GM19438 (cell line): ENCODE measurements at regions not wholly inside any gene's neighbourhood (a gene's known extent, or its start where the extent isn't known, plus 50 kb on each side); places are given as distances from the start of the nearest gene placed in this dataset.
"Not testable (repeated sequence)": the region's sequence is repeated elsewhere in the genome, so short reads cannot be mapped to it uniquely, and the experiment has no call there.

Experiments
- ATAC-seq: cut with Tn5 transposase; IDR thresholded peaks from one replicate; pipeline ENCODE4 v1.9.1; 2021; ENCODE audit warnings: low read depth; ENCODE audit not compliant: unreplicated experiment

GRCh38 chr3:147471741-147472140, 62.6 kb downstream of the ZIC1 start:
- ATAC-seq, result no peak

- ATAC-seq, result no peak
Observed at GRCh38 chr3:147472846-147473245, 63.7 kb downstream of the ZIC1 start.

- no peak for ATAC-seq
Observed at GRCh38 chr3:147483145-147483544, 74.0 kb downstream of the ZIC1 start.

DNA sequence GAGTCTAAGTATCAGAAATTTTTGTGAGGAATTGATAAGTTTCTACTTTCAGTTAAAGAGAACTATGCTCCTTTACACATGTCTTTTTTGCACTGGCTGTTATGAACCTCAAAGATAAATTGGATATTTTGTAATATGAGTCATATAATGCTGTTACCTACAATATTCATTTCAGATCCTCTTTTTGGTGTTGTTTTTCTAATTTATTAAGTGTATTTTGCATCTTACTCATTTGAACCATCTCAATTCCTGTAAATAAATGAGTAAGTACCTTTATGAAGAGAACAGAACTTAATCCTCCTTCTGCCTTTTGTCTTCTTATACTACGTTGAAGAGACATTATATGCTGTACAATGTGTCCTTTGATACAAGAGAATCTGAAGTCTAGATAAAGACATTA, 74.4 kb downstream of the ZIC1 start:
- no peak for ATAC-seq

GRCh38 chr3:147493065-147493464, 83.9 kb downstream of the ZIC1 start:
- no peak for ATAC-seq

DNA sequence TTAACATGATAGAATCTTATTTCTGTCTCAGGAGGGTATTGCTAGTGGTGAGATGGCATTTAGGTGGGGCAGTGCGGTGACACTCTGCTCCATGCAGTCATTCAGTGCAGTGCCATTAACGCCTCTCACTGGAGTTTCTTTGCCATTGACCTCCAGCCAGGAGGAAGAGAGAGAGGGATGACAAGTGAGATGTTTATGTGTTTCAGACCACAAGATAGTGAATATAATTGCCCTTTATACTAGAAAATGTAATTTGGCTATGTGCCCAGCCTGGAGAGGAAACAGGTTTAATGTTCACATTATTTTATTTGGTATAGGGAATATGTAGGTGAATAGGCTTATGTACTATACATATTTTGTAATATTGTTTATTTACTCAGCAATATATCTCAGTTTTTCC, 84.5 kb downstream of the ZIC1 start:
- ATAC-seq, result no peak

DNA sequence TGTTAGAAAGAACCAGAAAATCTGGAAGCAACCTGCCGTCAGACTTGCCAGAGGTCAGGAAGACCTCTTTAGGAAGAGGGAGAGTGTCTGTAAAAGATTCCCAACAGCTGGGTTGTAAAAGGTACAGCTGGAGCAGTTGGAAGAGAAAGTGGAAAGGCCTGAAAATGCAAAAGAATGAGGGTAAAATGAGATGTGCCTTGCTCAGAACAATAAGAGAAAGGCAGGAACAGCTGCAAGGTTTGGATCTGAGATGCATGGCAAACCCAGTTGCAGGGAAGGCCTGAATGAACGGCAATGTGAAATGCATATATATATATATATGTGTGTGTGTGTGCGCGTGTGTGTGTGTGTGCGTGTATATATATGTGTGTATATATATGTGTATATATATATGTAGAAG, 88.1 kb downstream of the ZIC1 start:
- ATAC-seq, result no peak

GRCh38 chr3:147507638-147508286, 98.6 kb downstream of the ZIC1 start:
- ATAC-seq, result no peak

GRCh38 chr3:147509448-147509847, 100.3 kb downstream of the ZIC1 start:
- ATAC-seq, result no peak

- ATAC-seq, result no peak
Observed at GRCh38 chr3:147513785-147514184, 104.6 kb downstream of the ZIC1 start.

DNA sequence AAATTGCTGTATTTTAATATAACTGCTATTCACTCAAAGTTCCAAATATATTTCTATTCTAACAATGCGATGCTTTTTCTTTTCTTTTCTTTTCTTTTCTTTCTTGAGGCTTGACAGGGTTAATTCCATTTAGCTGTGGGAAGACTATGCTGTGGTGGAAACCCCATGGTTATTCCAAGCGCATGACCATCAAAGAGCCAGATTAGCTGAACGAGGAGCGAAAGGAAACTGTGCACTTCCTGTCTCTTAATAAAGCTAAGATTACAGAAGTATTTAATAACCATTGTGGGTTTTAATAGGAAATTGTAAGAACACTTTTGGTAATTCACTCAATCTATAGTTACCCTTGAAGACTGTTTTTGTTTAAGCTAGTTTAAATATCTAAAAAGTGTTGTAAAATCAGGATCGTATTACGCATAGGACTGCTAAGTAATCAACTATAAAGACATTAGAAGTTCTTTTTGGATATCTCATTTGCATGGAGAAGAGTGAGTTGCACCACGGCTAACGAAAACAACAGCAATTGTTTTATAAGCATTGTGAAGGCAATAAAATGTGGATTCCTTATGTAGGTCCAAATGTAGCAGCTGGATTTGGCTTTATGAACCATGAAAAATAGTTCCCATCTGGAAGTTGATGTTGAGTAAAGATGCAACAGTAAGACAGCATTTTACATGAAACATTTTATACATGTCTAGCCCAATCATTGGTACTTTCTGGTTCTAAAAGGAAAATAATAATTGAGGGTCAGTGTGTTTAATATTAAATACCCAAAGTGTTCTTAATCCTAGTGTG, 105.4 kb downstream of the ZIC1 start:
- ATAC-seq, result no peak

DNA sequence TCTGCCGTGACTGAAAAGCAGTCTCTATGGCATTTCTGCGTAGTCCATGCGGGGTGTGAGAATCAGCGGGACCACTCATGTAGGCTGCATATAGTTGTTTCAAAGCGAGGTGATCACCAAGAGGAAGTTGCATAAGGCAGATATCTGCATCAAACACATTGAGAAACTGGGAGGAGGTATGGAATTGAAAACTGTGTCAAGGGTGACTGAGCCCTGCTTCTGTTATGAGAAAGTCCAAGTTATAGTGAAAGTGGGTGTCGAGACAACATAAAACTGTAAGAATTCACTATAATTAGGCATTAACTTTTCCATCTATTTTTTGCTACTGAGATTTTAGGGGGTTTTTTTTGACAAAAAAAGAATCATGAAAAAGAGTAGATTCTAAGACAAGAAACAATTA, 109.3 kb downstream of the ZIC1 start:
- no peak for ATAC-seq

DNA sequence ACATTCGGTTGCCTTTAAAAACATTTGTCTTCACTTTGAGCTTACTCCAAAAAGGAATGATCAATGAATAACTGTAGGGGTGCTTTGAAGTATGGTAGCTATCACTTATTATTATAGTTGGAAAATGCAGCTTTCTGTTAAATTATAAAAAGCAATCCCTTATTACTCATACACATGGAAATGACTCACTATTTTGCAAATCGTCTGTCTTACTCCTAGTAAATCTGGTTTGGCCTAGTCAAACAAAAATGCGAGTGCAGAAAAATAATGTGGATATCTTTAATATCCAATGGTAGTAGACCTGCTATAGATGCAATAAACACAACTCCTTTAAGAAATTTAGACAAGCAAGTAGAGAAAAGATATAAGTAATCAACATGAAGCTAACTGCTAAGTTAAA, 112.5 kb downstream of the ZIC1 start:
- ATAC-seq, result no peak

- not testable (repeated sequence) for ATAC-seq
Observed at GRCh38 chr3:147522780-147523179, 113.6 kb downstream of the ZIC1 start.

DNA sequence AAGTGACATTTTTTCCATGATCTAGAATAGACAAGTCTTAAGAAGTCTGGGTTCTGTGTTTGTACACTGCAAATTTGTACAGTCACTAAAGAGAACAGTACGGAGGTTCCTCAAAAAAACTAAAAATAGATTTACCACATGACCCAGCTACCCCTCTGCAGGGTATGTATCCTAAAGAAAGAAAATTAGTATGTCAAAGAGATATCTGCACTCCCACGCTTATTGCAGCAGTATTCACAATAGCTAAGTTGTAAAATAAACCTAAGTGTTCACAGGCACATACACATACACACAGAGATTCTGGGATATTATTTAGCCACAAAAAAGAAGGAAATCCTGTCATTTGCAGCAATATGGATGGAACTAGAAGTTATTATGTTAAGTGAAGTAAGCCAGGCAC, 120.4 kb downstream of the ZIC1 start:
- ATAC-seq, result no peak

GRCh38 chr3:147538034-147538433, 128.9 kb downstream of the ZIC1 start:
- no peak for ATAC-seq

- no peak for ATAC-seq
Observed at GRCh38 chr3:147540921-147541320, 131.8 kb downstream of the ZIC1 start.

GRCh38 chr3:147544290-147544689, 135.1 kb downstream of the ZIC1 start:
- no peak for ATAC-seq

- ATAC-seq, result no peak
Observed at GRCh38 chr3:147551491-147551890, 142.3 kb downstream of the ZIC1 start.

- no peak for ATAC-seq
Observed at GRCh38 chr3:147554332-147554731, 145.2 kb downstream of the ZIC1 start.

DNA sequence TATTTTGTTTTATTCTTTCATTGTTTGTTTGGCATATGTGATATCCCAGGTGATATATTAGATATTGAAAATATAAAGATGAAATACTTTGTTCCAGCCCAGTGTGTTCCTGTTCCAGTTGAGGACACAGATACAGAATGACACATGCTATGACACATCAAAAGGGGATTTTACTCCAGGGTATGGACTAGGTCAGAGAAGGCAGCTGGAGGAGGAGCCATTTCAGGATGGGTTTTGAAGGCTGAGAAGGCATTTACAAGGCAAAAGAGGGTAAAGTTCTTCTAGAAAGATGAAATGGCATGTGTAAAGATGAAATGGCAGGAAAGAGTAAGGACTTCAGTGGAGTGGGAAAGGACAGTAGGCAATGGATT, 163.8 kb downstream of the ZIC1 start:
- ATAC-seq, result no peak

DNA sequence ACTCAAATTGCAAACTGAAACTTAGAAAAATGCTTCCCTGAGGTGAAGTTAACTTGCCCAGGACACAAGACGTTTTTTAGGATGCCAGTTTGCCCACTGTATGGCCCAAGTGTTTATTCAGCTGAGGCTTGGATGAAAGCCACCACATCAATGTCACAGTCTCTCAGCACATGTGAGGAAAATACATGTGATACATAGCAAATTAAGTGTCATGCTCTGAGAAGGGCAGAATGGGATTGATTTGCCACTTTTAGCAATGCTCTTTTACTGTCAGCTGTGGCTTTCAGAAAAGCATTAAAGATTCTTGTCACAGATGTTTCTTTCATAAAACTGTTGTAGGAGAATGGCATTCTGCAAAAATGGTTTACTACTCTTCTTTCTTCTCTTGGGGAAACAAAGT, 165.5 kb downstream of the ZIC1 start:
- ATAC-seq, result no peak
